ENCODE measurements at regions not wholly inside any gene's neighbourhood (a gene's known extent, or its start where the extent isn't known, plus 50 kb on each side); places are given as distances from the start of the nearest gene placed in this dataset.
A peak's percentile ranks its signal among the peaks of the same experiment; 100 is the strongest.
"Not testable (repeated sequence)": the region's sequence is repeated elsewhere in the genome, so short reads cannot be mapped to it uniquely, and the experiment has no call there.

DNA sequence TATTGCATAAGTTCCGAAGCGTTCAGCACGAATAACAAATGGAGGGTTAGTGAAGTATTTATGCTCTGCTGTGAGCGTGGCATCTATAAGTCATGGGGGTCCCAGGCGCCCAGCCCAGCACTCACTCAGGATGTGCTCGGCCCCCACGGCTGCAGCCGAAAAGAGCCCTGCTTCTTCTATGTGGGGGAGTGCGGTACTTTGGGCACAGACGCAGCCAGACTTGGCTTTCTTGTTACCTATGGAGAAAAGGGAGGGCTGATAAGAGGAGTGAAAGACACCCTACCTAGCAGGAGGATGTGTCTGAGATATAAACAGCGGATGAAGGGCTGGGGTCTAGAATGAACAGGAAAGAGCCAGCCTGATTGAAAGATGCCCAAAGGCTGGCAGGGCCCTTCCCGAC lies 51.4 kb downstream of the MRPL36 start:
- no peak for DNase-seq (ENCODE audit: low spot score)

- DNase-seq (ENCODE audit: low spot score), result no peak
Observed at GRCh38 chr5:1747803-1748085, 51.9 kb downstream of the MRPL36 start.

GRCh38 chr5:1747079-1747802 lies 52.4 kb downstream of the MRPL36 start:
- DNase-seq (ENCODE audit: low spot score), result no peak

DNA sequence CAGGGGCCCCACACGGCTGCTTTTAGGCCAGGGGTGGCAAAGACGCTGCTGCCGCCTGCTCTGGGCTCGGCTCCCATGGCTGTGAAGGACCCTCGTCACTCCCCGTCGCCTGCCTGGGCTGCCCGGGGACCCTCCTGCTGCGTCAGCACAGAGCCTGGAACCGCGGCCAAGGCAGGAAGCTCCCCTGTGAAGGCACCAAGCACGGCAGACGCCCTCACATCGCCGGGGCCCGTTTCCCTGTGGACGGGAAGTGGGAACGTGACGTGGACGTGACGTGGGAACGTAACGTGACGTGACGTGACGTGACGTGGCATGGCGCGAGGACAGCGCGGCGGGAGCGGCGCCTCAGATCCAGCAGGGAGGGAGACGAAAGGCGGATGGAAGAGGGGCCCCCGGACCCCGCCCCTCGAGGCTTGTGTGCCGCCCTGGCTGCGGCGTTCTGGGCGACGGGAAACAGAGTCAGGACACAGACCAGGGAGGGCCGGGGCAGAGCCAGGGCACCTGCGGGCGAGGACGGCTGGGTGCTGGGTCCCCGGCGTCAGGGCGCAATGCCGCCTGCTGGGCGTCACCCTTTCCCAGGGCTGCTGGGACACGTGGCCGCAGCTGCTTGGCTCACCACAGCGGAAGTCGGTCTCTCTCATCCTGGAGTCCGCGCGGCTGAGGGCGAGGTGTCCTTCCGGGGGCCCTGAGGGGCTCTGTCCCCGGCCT lies 53.1 kb downstream of the MRPL36 start:
- no peak for DNase-seq (ENCODE audit: low spot score)

- no peak for DNase-seq (ENCODE audit: low spot score)
Observed at GRCh38 chr5:1745796-1746370, 53.8 kb downstream of the MRPL36 start.

DNA sequence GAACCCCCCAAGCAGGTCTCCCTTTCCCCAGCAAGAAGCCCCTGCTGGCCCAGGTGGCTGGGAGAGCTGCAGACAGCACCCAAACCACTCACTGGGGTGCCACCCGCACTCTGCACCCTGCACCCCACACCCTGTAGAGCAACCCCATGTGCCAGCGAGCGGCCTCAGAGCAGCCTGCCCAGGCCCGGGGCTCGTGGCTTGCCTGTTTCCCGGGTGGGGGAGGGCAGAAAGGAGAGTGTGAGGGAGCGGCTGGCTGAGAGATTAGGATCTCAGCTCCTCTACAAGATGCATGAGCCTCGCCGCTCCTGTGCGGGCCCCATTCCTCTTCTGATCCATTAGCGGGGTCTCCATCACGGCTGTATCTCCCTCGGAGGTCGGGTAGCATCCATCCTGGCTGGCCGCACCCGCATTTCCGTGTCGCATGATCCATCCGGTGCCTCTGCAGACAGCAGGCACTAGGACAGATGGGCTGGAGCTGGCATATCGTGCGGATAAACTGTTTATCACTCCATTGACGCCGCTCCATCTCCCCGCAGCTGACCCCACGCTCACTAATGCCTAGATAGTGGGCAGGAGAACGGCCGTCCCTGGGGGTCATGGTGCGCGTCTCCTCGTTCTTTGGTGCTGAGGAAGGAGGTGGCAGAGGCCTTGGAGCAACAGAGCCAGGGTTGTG lies 54.4 kb downstream of the MRPL36 start:
- no peak for DNase-seq (ENCODE audit: low spot score)

GRCh38 chr5:1744393-1745122 lies 55.1 kb downstream of the MRPL36 start:
- DNase-seq (ENCODE audit: low spot score), result no peak

- DNase-seq (ENCODE audit: low spot score), result no peak
Observed at GRCh38 chr5:1743769-1744085, 55.9 kb downstream of the MRPL36 start.

GRCh38 chr5:1743061-1743768 lies 56.4 kb downstream of the MRPL36 start:
- no peak for DNase-seq (ENCODE audit: low spot score)

DNA sequence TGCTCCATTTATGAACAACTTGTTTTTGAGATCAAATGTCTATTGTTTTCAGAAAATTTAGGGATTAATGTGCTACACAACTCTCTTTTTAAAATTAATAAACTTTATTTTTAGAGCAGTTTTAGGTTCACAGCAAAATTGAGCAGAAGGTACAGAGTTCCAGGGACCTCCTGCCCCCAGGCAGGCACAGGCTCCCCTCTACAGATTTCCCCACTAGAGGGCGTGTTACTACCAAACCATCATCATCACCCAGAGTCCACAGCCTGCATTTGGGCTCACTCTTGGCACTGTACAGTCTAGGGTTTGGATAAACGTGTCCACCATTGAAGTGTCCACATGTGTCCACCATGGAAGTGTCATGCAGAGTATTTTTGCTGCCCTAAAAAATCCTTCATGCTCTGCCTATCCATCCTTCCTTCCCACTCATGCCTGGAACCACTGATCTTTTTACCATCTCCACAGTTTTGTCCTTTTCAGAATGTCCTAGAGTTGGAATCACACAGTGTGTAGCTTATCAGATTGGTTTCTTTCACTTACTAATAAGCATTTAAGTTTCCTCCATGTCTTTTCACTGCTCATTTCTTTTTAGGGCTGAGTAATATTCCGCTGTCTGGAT lies 61.7 kb downstream of the MRPL36 start:
- DNase-seq (ENCODE audit: low spot score), result peak; percentile 48

DNA sequence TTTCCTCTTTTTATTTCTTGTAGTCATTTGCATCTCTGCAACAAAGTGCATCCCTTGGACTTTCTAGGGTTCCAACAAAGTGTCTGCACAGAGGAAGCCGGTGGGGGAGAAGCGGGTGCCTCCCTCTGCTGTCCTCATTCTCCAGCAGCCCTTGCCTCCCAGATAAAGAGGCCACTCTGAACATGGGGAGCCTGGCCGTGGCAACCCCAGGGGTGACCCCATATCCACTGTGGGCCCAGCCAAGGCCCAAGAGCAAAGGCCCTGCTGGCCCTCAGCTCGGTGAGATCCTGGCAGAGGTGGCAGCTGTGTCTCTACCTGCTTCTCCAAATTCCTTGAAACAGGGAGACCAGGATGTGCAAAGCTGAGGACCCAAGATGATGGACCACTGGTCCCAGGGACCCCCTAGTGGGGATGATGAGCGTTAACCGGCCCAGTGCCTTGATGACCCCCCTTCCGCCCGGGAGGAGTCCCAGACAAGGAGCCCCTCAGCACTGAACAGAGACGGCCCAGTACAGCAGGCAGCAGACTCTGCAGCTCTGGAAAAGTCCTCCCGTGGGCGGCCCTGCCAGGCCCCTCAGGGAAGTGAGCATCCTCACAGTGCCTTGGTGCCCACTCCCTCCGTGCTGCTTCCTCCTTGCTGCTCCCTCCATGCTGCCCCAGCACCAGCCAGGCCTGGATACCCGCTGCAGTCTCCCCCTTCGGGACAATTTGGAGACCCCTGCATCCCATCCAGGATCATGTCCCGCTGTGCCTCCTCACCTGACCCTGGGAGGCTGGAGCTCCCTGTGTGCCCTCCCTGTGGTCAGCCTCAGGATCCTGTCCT lies 62.5 kb downstream of the MRPL36 start:
- DNase-seq (ENCODE audit: low spot score), result no peak

DNA sequence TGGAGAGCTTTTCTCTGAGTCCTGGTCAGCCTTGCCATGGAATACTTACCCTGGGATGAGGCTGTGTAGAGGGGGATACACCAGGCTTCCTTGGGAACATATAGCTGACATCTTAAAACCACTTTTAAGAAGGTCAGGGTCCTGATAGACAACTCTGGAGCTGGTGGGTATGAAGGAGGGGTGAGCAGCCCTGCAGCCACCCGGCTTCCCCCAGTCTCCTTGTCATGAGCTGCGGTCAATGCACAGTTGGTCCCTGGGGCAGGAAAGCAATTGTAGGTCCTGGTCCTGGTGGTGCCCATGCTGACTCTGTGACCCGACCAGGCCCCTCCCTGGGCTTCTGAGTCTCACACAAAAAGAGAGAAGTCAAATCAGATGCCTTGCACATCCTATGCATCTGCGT lies 63.6 kb downstream of the MRPL36 start:
- no peak for DNase-seq (ENCODE audit: low spot score)

- no peak for DNase-seq (ENCODE audit: low spot score)
Observed at GRCh38 chr5:1735320-1735970, 64.2 kb downstream of the MRPL36 start.

GRCh38 chr5:1734908-1735289 lies 64.7 kb downstream of the MRPL36 start:
- no peak for DNase-seq (ENCODE audit: low spot score)

GRCh38 chr5:1734271-1734907 lies 65.2 kb downstream of the MRPL36 start:
- DNase-seq (ENCODE audit: low spot score), result no peak

- DNase-seq (ENCODE audit: low spot score), result no peak
Observed at GRCh38 chr5:1733369-1733768, 66.3 kb downstream of the MRPL36 start.

GRCh38 chr5:1732945-1733344 lies 66.7 kb downstream of the MRPL36 start:
- no peak for DNase-seq (ENCODE audit: low spot score)

- no peak for DNase-seq (ENCODE audit: low spot score)
Observed at GRCh38 chr5:1732238-1732941, 67.2 kb downstream of the MRPL36 start.

- not testable (repeated sequence) for DNase-seq (ENCODE audit: low spot score)
Observed at GRCh38 chr5:1731855-1732237, 67.8 kb downstream of the MRPL36 start.

Data from AG08395 (cell line).